Right atrium auricular region (tissue), 2 donors: ENCODE measurements at regions not wholly inside any gene's neighbourhood (a gene's known extent, or its start where the extent isn't known, plus 50 kb on each side); places are given as distances from the start of the nearest gene placed in this dataset.

Experiments
- DNase-seq: peaks from one replicate; pipeline ENCODE4 v3.0.0-alpha.2; 2019; ENCODE audit warnings: low spot score
- H3K27ac ChIP-seq, 2 donors: fragments of 200-600 bp; sonication (generic); 1 replicate in 1 of 2; 2 replicates in 1 of 2; pipeline ENCODE4 v1.5.1; 2016 to 2019
- H3K27me3 ChIP-seq, 2 donors: fragments of 200-600 bp; sonication (generic); one replicate each; pipeline versions ENCODE4 v1.5.1 to v1.6.0; 2017 to 2019
- H3K36me3 ChIP-seq: fragments of 200-600 bp; sonication (generic); one replicate; pipeline ENCODE4 v1.5.1; 2016
- H3K4me1 ChIP-seq, 2 donors: fragments of 200-600 bp; sonication (generic); one replicate each; pipeline versions ENCODE4 v1.5.1 to v1.6.0; 2017 to 2019
- H3K4me3 ChIP-seq, 2 donors: fragments of 200-600 bp; sonication (generic); 1 replicate in 1 of 2; 2 replicates in 1 of 2; pipeline ENCODE4 v1.5.1; 2017 to 2019; ENCODE audit warnings: mild to moderate bottlenecking in 1 of 2, moderate library complexity in 1 of 2
- H3K9me3 ChIP-seq, 2 donors: fragments of 200-600 bp; sonication (generic); one replicate each; pipeline ENCODE4 v1.5.1; 2019
- TF ChIP-seq, protein P1 (sequence below), 2 donors: fragments of 200-600 bp; sonication (generic); IDR thresholded peaks; one replicate each; pipeline ENCODE4 v1.5.1; 2019; ENCODE audit warnings: antibody characterized with exemption in 2 of 2

DNA sequence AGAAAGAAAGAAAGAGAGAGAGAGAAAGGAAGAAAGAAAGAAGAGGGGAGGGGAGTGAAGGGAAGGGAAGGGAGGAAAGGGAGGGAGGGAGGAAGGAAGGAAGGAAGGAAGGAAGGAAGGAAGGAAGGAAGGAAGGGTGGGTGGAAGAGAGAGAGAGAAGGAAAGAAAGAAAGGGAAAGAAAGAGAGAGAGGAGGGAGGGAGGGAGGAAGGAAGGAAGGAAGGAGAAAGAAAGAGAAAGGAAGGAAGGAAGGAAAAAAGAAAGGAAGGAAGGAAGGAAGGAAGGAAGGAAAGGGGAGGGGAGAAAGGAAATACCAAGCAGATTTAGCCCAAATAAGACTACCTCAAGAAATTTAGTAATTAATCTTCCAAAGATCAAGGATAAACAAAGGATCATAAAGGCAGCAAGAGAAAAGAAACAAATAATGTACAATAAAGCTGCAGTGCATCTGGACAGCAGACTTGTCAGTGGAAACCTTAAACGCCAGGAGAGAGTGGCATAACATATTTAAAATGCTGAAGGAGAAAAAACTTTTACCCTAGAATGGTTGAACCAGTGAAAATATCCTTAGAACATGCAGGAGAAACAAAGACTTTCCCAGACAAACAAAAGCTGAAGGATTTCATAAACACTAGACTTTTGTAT, 427.6 kb downstream of the TBL1XR1 start:
- no peak overlapping the region for H3K4me3 ChIP-seq
- no peak overlapping the region for H3K27ac ChIP-seq
- no peaks in the 10 kb centered on the region for H3K27me3 ChIP-seq
- no peaks in the 10 kb centered on the region for H3K36me3 ChIP-seq
- no peak for DNase-seq
- TF ChIP-seq, protein P1, sequence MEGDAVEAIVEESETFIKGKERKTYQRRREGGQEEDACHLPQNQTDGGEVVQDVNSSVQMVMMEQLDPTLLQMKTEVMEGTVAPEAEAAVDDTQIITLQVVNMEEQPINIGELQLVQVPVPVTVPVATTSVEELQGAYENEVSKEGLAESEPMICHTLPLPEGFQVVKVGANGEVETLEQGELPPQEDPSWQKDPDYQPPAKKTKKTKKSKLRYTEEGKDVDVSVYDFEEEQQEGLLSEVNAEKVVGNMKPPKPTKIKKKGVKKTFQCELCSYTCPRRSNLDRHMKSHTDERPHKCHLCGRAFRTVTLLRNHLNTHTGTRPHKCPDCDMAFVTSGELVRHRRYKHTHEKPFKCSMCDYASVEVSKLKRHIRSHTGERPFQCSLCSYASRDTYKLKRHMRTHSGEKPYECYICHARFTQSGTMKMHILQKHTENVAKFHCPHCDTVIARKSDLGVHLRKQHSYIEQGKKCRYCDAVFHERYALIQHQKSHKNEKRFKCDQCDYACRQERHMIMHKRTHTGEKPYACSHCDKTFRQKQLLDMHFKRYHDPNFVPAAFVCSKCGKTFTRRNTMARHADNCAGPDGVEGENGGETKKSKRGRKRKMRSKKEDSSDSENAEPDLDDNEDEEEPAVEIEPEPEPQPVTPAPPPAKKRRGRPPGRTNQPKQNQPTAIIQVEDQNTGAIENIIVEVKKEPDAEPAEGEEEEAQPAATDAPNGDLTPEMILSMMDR (IDR thresholded peaks at IDR 0.05), result no peak
- H3K9me3 ChIP-seq, result peaks cover 0 to 27% of the 10 kb centered on the region in 2 donors
- H3K4me1 ChIP-seq, result no peaks in the 10 kb centered on the region

GRCh38 chr3:176767385-176767784, 429.9 kb downstream of the TBL1XR1 start:
- H3K36me3 ChIP-seq, result no peaks in the 10 kb centered on the region
- no peak for DNase-seq
- no peak overlapping the region for H3K27ac ChIP-seq
- H3K9me3 ChIP-seq, result peaks cover 0 to 14% of the 10 kb centered on the region in 2 donors
- no peaks in the 10 kb centered on the region for H3K4me1 ChIP-seq
- no peaks in the 10 kb centered on the region for H3K27me3 ChIP-seq
- TF ChIP-seq, protein P1 (IDR thresholded peaks at IDR 0.05), result no peak
- H3K4me3 ChIP-seq, result no peak overlapping the region

DNA sequence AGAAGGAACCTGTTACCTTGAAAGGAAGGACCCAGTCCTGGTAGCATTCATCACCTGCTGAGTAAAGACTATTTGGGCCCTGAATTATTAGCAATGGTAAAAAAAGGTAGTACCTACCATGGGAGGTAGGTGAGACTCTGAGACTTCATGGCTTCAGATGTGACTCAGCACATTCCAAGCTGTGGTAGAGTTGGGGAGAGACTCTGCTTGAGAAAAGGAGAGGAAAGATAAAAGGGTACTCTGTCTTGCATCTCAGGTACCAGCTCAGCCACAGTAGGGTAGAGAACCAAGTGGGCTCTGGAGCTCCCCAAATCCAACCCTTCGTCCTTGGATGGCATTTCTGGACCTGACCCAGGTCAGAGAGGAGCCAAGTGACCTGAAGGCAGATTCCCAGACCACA, 430.4 kb downstream of the TBL1XR1 start:
- TF ChIP-seq, protein P1 (IDR thresholded peaks at IDR 0.05), result no peak
- Histone ChIP-seq H3K9me3 (peaks cover 0 to 11% of the 10 kb centered on the region in 2 donors), H3K4me1 (no peaks in the 10 kb centered on the region), H3K27me3 (no peaks in the 10 kb centered on the region), H3K36me3 (no peaks in the 10 kb centered on the region), H3K4me3 (no peak overlapping the region), H3K27ac (no peak overlapping the region)
- no peak for DNase-seq

DNA sequence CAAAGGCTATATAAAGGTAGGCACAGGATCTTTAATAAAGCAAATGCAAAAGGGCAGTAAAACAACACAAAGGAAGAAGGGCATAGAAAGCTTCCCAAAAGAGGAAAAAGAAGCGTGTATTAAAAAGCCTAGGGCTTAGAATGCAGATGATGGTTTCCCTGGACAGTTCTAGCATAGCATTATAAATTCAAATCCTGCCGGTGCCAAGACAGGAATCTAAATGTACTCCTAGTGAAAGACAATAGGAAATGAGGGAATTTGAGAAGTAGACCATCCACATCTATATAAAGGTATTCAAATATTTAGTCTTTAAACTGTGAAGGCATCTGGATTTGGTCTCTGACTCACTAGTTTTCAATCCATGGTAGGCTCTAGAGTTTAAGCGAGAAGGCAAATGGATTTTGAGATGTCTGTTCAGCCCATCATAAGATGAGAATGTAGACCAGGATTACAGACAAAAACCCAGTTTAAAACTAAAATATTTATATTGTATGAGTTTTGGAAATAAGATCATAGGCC, 431.8 kb downstream of the TBL1XR1 start:
- Histone ChIP-seq H3K4me3 (no peak overlapping the region), H3K27ac (no peak overlapping the region), H3K36me3 (no peaks in the 10 kb centered on the region), H3K27me3 (no peaks in the 10 kb centered on the region), H3K9me3 (peaks cover 0 to 11% of the 10 kb centered on the region in 2 donors), H3K4me1 (no peaks in the 10 kb centered on the region)
- TF ChIP-seq, protein P1 (IDR thresholded peaks at IDR 0.05), result no peak
- DNase-seq, result no peak

- peaks cover 0 to 10% of the 10 kb centered on the region in 2 donors for H3K9me3 ChIP-seq
- DNase-seq, result no peak
- H3K4me1 ChIP-seq, result no peaks in the 10 kb centered on the region
- H3K36me3 ChIP-seq, result no peaks in the 10 kb centered on the region
- no peaks in the 10 kb centered on the region for H3K27me3 ChIP-seq
- H3K27ac ChIP-seq, result no peak overlapping the region
- TF ChIP-seq, protein P1 (IDR thresholded peaks at IDR 0.05), result no peak
- H3K4me3 ChIP-seq, result no peak overlapping the region
Observed at GRCh38 chr3:176759815-176760506, 437.3 kb downstream of the TBL1XR1 start.
